ENCODE measurements at regions not wholly inside any gene's neighbourhood (a gene's known extent, or its start where the extent isn't known, plus 50 kb on each side); places are given as distances from the start of the nearest gene placed in this dataset.
"Not testable (repeated sequence)": the region's sequence is repeated elsewhere in the genome, so short reads cannot be mapped to it uniquely, and the experiment has no call there.

DNA sequence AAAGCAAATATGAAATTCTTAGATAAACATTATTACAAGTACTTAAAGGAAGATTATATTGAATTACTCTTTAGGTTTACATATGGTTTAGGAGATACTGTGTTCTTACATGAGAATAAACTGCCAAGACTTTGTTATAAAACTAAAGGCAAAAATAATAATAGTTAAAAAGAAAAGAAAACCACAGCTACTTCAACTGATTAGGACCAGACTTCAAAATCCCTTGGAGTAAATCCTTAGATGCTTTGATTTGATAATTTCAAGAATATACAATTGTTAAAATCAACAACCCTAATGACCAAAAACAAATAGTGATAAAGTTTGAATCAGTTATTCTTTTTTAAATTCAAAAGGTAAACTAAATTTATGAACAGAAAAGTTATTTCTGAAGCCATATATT is 389.6 kb upstream of the COX7C start:
- DNase-seq (ENCODE audit: low spot score): no peak

DNA sequence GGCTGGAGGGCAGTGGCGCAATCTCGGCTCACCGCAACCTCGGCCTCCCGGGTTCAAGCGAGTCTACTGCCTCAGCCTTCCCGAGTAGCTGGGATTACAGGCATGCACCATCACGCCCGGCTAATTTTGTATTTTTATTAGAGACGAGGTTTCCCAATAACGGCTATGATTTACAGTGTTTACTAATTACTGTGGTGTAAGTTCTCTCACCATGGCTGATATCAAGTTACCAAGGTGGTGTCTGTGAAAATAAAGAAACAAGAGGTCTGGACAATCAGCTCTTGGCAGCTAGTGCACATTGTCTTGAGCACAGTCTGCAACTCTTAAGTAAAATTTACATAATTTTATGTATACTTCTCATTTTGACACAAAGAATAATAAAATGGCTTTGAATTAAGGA is 385.5 kb upstream of the COX7C start:
- DNase-seq (ENCODE audit: low spot score): no peak

DNA sequence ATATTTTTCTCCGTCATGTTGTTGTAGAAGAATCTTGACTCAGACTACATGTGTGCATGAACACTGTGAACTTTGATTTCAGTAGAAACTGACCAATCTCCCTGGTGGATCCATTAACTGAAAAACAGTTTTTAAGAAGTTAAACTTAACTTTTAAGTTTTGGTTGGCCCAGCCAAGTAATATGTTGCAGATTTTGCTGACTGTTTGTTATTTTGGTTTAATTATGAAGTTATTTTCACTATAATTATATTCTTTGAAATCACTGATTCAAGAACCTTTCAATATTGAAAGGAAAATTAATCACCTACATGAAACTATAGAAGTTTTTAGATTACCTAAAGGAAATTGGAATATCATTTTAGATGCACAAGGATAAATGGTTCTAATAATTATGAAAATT is 373.6 kb upstream of the COX7C start:
- no peak for DNase-seq (ENCODE audit: low spot score)

DNA sequence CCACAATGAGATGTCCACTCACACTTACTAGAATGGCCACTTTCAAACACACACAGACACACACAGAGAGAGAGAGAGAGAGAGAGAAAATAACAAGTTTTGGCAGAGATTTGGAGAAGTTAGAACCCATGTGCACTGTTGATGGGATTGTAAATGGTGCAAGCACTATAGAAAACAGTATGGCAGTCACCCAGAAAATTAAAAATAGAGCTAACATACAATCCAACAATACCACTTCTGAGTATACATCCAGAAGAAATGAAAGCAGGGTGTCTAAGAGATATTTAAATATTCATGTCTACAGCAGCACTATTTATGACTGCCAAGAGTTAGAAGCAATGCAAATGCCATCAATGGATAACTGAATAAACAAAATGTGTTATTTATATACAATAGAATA is 359.9 kb upstream of the COX7C start:
- DNase-seq (ENCODE audit: low spot score): no peak

DNA sequence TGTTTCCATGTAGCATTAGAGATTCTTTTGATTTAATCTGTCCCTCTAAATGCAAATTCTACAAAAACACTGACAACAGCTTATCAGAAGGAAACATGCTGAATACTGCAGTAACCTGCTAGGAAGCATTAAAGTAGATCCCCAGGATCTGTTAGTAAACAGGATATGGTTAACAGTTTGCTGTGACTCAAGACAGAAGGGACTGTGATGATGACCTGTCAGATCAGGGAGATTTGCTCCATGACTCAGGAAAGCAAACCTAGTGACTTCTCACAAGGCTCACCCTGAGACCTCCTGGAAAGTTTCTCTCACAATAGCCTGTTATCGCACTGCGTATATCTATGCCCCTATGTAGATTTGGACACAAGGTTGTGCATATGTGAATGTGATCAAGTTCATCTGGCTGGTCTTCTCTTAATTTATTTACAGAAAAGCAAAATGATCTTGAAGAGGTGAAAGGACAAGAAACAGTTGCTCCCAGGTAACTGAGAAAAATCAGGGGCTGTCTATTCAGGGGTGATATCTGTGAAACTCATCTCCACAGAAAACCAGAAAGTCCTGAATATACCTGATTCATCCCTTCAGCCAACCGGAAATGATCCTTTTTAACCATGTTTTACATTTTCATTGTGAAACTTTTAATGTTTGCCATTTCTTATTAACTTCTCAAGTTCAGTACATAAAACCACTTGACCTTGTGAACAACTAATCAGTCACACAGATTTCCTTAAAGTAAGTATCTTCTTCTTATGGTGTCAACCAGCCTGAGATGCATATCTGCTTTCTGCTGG is 333.1 kb upstream of the COX7C start:
- not testable (repeated sequence) for DNase-seq (ENCODE audit: low spot score)

DNA sequence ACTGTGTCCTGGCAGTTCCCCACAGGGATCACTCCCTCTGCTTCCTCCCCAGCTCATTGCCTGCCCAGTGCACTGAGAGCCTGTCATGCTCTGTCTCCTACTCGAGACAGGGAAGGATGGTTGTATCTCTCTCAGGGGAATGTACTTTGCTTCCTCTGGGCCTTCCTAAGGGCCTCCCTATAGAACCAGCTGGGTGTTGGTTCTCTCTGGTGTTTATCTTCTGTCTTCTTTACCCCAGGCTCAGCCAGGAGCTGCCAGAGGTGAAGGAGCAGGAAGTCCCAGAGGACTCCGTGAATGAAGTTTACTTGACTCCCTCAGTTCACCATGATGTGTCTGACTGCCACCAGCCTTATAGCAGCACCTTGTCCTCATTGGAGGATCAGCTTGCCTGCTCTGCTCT is 330.3 kb upstream of the COX7C start:
- not testable (repeated sequence) for DNase-seq (ENCODE audit: low spot score)

DNA sequence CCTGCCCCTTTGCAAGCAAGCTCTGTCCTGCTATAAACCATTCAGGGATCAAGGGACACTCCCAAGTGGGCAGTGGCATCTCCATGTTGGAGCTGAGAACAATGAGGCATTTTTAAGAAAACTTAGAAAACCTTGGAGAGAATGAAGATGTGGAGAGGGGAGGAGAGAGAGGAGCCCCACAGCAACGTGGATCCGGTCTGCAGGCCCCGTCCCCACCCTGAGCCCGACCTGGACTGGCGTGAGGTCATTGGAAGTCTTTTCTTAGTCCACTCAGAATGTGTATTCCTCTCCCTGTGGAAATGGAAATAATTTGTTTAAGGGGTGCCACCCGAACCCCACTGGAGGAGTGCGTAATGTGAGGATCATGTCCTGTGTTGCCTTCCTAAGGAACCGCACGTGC is 328.0 kb upstream of the COX7C start:
- DNase-seq (ENCODE audit: low spot score): not testable (repeated sequence)

DNA sequence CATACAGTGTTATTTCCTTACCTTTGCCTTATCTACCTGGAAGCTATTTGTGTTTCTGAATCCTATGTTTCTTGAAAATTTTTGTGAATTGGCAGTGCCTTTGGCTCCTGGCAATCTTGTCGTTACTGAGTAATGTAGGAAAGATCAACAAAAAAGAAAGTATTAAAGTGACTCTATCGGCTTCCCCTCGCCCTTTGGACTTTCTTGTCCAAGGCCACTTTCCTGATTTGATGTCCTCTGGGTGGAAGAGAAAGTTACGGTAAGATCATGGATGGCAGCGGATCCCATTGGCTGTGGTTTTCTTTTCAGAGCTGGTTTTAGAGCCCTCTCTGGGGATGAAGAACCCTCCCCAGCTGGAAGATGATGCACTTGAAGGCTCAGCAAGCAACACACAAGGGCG is 324.9 kb upstream of the COX7C start:
- not testable (repeated sequence) for DNase-seq (ENCODE audit: low spot score)

DNA sequence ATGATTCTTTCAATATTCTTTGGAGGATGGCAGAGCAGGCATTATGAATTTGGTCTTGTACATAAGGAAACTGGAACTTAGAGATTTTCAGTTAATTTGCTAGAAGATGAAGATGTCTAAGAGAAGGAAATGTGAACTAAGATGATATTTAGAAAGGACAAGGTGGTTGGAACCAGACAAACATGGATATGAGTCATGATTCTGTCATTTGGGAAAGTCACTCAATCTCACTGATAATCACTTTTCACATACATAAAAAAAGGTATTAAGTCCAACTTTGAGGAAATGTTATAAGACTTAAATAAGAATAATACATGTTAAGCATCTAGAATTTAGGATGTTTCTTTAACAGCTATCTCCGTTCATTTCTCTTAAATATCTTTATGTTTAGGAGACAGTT is 315.1 kb upstream of the COX7C start:
- DNase-seq (ENCODE audit: low spot score): not testable (repeated sequence)

DNA sequence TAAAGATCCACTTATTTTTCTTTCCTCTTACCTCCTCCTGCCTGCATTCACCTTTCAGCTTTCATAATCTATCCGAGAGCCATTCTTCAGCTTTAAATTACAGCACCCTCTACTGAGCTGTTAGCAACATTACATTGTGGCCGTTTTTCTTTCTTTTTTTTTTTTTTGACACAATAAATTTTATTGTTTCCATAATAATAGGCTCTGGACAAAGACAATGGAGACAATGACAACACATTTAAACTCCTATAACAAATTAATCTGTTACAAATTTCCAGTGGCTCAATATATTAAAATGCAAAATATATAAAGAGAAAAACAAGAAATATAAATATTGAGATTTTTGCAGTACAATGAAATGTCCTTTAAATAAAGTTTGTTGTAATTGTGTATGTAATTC is 312.7 kb upstream of the COX7C start:
- DNase-seq (ENCODE audit: low spot score): not testable (repeated sequence)

DNA sequence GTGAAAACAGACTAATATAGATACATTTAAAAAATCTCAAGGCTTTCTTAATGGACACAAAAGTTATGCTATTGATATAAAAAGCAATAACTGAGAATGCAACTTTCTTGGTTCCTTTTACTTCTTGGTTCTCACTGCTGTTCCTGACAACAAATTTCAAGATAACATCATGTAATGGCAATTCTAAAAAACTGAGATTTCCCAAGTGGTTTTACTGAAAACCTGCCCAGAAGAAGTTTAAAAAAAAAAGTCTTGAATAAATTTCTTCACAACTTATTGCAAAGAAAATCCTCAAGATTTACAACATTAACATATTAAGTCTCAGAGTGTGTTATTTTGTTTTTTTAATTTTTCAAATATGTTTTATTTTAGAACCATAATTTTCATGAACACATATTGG is 302.8 kb upstream of the COX7C start:
- no peak for DNase-seq (ENCODE audit: low spot score)

DNA sequence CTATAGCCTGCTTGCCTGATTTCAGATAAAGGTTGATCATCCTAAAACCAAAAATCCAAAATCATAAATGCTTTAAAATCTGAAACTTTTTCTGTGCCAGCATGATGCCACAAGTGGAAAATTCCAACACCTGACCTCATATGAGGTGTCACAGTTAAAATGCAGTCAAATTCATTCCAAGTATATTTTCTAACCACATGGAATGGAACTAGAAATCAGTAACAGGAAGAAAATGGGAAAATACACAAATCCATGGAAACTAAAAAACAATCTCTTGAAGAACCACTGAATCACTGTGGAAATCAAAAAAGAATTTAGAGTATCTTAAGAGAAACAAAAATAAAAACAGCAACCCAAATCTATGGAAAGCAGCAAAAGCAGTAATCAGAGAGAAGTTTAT is 297.5 kb upstream of the COX7C start:
- no peak for DNase-seq (ENCODE audit: low spot score)

DNA sequence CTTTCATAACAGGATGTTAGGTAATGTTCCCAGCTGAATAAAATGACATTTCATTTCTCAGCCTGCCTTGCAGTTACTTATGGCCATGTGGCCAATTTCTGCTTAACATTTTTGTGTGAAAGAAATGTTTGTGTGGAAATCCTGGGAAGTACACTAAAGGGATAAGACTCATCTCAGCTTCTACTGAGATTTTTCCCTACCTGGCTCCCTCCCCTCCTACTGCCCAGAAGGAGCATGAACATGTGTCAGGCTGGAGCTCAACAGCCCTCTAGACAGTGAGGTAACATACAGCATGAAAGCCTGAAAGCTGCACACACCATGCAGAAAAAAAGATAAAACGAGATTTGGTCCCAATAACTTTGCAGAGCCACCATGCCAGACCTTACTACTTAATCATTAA is 288.4 kb upstream of the COX7C start:
- DNase-seq (ENCODE audit: low spot score): no peak

DNA sequence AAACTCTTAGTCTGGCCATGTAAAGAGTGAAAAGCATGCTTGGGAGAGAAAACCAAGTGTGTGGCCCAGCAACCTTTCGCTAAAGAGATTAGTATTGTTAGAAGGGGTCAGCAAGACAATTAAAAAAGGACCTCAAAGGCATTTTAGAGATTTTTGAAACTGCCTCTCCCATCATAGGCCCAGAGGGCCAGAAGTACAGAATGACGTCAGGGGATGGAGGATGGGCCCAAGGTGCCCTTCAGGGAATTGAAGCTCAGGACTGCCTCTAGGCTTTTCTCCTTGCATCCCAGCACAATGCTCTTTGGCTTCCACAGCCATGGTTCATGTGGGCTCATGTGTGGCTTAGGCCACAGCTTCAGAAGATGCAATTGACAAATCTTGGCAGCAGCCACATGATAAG is 287.0 kb upstream of the COX7C start:
- no peak for DNase-seq (ENCODE audit: low spot score)

DNA sequence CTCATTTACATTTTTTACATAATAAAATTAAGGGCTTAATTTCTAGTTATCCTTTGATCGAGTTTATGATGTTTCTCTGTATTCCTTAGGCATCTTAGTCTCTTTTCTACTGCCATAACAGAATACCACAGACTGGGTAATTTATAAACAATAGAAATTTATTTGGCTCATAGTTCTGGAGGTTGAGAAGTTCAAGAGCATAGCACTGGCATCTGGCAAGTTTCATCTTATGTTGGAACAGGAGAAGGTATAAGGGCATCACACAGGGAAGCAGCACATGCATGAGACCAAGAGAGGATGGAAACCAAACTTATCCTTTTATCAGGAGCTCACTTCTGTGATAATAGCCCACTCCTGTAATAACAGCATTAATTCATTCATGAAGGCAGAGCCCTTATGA is 284.9 kb upstream of the COX7C start:
- no peak for DNase-seq (ENCODE audit: low spot score)

DNA sequence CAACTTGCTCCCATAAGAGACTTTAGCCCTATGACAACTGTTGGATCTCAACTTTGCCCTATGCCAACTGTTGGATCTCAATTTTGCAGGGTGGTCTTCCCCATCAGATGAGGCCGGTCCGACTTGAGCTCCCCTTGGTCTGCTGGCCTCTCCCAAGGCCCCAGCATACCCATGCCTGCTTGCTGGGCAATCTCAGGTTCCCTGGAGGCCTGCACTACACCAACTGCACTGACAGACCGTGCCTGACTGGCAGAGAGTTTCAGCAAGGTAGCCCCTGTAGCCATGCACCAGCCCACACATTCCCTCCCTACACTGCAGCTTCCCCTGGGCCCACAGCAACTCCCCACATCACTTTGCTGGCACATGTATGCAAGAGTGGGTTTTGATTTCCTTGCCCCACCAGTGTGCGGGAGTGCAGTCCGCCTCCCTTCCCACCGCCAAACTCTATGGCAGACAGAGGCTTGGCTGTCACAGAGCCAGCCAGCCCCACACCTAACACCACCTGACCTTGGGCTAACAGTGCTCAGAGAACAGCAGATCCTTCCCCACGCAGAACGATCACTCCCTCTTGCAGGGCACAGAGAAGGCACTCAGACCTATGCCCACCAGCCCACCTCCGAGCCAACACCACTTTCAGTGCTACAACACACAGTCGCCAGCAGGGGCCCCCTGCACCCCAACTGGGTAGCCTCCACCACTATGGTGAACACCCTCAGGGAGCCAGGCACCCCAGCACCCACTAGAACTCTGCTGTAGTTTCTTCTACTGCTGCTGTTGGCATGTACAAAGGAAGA is 279.9 kb upstream of the COX7C start:
- DNase-seq (ENCODE audit: low spot score): no peak

DNA sequence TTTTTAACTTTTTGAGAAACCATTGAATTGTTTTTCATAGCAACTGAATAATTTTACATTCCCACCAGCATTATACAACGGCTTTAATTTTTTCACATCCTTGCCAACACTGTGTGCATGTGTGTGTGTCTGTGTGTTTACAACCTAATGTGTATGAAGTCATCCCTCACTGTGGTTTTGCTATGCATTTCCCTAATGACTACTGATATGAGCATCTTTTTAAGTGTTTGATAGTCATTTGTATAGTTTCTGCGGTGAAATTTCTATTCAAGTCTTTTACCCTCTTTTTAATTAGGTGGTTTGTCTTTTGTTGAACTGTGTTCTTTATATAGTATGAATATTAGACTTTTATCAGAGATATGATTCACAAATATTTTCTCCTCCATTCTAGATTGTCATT is 263.1 kb upstream of the COX7C start:
- no peak for DNase-seq (ENCODE audit: low spot score)

DNA sequence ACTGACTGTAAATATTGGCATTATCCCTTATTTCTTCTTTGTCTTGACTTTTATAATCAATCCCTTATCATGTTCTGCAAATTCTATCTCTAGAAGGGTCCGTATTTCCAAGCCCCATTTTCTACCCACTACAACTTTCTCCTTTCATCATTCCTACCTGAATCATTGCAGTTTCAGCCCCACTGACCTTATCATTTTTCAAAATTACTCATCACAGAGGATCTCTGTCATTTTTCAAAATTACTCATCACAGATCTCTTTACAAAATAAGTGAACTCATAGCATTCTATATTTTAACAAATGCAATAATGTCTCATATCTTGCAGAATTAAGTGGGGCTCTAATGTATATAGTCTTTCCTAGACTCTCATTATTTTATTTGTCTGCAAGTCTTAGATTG is 256.9 kb upstream of the COX7C start:
- no peak for DNase-seq (ENCODE audit: low spot score)

DNA sequence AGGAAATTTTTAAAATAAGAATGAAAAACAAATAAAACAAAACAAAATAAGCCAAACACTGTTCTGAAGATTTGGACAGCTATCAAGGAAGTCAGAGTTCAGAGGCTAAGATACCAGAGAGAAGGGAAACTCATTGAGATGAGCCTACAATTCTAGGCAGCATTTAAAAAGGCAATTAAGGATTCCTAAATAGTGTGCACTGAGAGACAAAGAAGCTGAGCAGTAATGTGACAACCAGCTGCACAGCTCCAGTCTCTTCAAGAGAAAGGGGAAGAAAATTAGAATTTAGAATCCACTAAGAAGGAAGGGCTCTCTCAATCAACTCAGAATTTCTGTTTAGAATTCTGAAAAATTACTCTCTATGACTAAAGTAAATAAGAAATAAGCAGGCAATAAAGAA is 246.7 kb upstream of the COX7C start:
- no peak for DNase-seq (ENCODE audit: low spot score)

DNA sequence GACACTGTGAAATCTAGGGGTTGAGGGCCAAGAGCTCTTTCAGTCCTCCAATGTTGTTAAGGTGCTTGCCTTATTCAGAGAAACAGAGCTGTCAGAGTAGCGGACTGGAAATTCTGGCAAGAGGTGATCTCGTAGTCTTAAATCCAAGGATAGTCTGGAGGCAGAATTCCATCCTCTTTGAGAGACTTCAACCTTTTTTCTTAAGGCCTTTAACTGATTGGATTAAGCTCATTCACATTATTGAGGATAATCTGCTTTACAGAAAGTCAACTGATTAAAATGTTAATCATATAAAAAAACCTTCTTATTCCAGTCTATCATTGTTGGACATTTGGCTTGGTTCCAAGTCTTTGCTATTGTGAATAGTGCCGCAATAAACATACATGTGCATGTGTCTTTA is 243.1 kb upstream of the COX7C start:
- no peak for DNase-seq (ENCODE audit: low spot score)

DNA sequence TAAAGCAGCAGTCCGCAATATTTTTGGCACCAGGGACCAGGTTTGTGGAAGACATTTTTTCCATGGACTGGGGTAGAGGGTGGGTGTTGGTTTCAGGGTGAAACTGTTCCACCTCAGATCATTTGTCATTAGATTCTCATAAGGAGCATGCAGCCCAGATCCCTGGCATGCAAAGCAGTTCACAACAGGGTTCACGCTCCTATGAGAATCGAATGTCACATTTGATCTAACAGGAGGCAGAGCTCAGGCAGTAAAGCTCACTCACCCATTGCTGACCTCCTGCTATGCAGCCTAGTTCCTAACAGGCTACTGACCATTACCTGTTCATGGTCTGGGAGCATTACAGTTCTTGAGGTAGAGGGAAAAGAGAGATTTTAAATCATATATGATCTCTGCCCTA is 241.5 kb upstream of the COX7C start:
- DNase-seq (ENCODE audit: low spot score): no peak

DNA sequence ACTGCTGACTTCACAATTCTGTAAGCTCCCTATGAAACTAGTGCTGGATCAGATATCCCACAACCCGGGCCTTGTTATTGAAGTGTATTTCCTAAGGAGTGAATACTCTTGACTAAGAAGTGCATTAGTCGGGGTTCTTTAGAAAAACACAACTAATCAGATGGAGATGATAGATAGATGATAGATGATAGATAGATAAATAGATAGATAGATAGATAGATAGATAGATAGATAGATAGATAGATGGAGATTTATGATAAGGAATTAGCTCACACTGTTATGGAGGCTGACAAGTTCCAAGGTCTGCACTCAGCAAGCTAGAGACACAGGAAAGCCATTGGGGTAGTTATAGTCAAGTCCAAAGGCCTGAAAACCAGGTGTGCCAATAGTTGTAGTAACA is 214.6 kb upstream of the COX7C start:
- DNase-seq (ENCODE audit: low spot score): no peak

DNA sequence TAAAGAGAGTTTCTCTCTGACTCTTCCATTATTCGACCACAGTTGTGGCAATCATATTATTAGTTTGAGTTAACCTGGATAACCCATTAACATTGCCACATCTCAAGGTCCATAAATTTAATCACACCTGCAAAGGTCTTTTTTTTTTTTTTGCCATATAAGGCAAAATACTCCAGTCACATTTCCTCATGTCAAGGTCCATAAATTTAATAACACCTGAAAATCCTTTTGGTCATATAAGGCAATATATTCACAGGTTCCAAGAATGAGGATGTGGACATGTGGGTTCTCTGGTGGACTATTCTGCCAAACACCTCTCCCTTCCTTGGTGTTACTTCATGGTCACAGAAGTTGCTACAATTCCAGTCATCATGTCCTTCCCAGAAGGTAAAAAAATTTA is 213.5 kb upstream of the COX7C start:
- DNase-seq (ENCODE audit: low spot score): no peak

DNA sequence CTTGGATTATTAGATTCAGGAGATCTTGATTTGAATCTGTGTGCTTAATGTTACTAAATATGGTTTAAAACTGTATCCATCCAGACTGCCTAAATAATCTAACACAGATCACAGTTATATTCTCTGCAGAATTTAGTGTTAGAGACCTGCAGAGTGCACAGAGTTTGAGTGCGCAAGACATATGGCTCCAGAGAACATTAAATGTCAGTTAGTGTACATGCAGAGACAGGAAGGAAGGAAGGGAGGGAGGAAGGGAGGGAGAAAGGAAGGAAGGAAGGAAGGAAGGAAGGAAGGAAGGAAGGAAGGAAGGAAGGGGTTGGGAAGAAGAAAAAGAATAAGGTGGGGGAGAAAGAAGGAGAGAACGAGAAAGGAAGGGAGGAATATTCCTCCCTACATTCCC is 210.0 kb upstream of the COX7C start:
- no peak for DNase-seq (ENCODE audit: low spot score)
